Astrocyte of the spinal cord (primary cell): ENCODE measurements at regions not wholly inside any gene's neighbourhood (a gene's known extent, or its start where the extent isn't known, plus 50 kb on each side); places are given as distances from the start of the nearest gene placed in this dataset.
A peak's percentile ranks its signal among the peaks of the same experiment; 100 is the strongest.
"Not testable (repeated sequence)": the region's sequence is repeated elsewhere in the genome, so short reads cannot be mapped to it uniquely, and the experiment has no call there.

Experiments used
- DNase-seq: peaks from one replicate; pipeline ENCODE4 v3.0.0; 2011; ENCODE audit warnings: low read depth, low spot score
- H3K4me3 ChIP-seq: 2 replicates; pipeline ENCODE4 v1.5.1; 2011; ENCODE audit warnings: low read depth, mild to moderate bottlenecking, low read length, moderate library complexity
- in situ Hi-C: cut with HindIII; loops from 2 replicates; pipeline ENCODE4 v1.10.0; 2017; ENCODE audit warnings: low sequenced_read_pairs
- TF ChIP-seq, protein P1 (sequence below): IDR thresholded peaks from 2 replicates; pipeline ENCODE4 v1.5.1; 2012; ENCODE audit warnings: low read depth, mild to moderate bottlenecking, low read length, inconsistent platforms

DNA sequence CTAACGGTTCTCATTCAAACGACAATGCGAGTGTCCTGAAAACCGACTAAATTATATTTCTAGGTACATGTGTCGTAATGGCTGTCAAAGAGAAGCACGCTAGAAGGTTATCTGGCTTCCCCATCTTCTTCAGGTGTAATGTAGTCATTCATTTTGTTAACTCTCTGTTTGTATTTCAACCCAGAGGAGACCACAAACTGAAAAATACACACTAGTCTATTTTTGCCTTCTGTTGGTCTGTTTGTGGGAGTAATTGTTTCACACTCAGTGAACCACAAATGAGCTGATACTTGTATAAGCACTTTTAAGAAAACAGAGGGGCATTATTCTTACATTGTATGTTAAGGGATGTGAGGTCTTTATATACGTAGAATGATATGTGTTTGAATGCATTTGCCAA is 305.9 kb downstream of the GATA3 start:
- TF ChIP-seq, protein P1, sequence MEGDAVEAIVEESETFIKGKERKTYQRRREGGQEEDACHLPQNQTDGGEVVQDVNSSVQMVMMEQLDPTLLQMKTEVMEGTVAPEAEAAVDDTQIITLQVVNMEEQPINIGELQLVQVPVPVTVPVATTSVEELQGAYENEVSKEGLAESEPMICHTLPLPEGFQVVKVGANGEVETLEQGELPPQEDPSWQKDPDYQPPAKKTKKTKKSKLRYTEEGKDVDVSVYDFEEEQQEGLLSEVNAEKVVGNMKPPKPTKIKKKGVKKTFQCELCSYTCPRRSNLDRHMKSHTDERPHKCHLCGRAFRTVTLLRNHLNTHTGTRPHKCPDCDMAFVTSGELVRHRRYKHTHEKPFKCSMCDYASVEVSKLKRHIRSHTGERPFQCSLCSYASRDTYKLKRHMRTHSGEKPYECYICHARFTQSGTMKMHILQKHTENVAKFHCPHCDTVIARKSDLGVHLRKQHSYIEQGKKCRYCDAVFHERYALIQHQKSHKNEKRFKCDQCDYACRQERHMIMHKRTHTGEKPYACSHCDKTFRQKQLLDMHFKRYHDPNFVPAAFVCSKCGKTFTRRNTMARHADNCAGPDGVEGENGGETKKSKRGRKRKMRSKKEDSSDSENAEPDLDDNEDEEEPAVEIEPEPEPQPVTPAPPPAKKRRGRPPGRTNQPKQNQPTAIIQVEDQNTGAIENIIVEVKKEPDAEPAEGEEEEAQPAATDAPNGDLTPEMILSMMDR = no peak
- no peak overlapping the region for H3K4me3 ChIP-seq
- in situ Hi-C loops = no loop called here
- no peak for DNase-seq

DNA sequence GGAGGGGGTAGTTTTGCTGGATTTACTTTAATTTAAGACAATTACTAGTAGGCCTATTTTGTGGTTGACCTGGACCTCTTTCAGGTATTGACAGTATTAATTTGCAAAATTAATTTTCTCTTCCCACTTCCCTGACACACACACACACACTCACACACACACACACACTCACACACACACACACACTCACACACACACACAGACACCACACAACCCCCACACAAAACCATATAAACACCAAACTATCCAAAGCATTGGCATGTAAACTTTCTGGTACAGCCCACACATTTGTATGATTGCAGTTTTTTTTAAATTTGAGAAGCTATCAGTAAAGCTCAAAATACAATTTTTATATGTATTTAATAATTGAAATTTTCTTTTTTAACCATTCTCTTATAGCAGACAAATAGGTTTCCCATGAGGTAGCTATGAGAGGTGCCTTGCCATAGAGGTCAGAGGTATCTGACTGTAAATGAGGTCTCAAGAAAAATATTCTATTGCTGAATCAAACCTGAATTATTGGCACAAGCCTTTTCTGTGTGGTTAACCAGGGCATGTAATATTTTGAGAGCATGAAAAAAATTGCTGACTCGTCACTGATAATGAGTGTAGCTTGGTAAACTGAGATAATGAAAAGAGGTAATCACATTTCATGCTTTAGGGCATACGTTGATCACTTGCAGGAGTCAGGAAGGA is 306.5 kb downstream of the GATA3 start:
- in situ Hi-C loops = no loop called here
- DNase-seq = peak; percentile 27
- TF ChIP-seq, protein P1 = no peak
- H3K4me3 ChIP-seq = no peak overlapping the region

DNA sequence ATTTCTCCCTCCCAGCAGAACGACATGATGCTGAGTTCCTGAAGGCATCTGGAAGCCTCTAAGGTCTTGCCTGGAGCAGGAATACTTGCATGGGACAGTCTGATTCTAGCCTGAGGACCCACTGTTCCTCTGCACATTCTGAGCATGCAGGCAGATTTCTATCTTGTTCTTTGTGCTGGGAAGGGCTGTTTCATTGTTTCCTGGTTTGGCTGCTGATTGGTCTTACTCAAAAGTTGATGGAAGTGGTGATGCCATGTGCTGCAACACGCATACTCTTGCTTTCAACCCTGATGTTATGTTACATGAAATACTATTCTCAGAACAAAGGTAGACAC is 307.0 kb downstream of the GATA3 start:
- TF ChIP-seq, protein P1 = no peak
- in situ Hi-C loops = no loop called here
- no peak overlapping the region for H3K4me3 ChIP-seq
- no peak for DNase-seq

DNA sequence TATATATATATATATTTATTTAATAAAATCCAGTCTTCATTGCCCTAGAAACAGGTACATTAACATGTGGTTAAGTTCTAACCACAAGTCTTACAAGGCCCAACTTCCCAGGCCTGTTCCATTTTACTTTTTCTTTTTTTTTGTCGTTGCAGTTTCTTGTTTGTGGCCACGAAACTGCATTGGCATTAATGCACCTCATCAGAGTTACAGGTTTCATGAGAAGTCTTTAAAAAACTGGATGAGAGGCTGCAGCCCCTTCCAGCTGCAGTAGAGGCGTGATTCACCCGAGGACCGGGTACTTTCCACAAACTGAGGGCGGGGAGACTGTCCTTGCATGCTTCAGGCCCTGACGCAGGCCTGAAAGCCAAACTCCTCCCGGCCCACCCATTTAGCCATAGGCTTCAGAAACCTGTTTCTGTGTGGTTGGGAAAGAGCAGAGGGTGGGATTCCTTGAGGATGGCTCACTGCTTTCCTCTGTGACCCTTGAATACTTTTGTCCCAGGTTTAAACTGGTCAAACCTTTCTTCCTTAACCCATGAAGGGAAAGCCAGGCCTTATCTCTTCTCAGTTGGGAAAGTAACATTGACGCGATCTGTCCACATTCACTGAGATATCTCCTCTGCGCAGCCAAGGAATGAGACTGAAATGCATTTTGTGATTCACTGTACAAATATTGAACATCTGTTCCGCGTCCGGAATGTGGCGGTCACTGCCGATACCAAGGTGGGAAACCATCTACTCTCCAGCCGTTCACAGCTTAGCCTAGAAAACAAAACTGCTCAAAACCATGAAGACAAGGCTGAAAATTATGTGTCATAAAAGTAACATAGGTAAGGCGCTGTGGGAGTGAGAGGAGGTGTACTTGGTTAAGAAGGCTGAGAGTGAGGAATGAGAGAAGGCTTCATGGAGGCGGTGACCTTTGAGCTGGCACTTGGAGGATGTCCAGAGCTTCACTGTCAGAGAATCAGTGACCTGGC is 311.7 kb downstream of the GATA3 start:
- H3K4me3 ChIP-seq = no peak overlapping the region
- peak; percentile 91 for DNase-seq
- TF ChIP-seq, protein P1 = no peak
- in situ Hi-C loops = no loop called here

DNA sequence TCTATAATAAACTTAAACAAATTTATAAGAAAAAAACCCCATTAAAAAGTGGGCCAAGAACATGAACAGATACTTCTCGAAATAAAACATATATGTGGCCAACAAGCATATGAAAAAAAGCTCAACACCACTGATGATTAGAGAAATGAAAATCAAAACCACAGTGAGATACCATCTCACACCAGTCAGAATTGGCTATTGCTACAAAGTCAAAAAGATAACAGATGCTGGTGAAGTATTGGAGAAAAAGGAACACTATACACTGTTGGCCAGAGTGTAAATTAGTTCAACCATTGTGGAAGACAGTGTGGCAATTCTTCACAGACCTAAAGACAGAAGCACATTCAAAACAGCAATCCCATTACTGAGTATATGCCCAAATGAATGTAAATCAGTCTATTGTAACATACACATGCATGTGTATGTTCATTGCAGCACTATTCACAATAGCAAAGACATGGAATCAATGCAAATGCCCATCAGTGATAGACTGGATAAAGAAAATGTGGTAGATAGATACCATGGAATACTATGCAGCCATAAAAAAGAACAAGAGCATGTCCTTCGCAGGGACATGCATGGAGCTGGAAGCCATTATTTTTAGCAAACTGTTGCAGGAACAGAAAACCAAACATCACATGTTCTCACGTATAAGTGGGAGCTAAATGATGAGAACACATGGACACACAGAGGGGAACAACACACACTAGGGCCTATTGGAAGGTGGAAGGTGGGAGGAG is 313.4 kb downstream of the GATA3 start:
- in situ Hi-C loops = not testable (repeated sequence)

DNA sequence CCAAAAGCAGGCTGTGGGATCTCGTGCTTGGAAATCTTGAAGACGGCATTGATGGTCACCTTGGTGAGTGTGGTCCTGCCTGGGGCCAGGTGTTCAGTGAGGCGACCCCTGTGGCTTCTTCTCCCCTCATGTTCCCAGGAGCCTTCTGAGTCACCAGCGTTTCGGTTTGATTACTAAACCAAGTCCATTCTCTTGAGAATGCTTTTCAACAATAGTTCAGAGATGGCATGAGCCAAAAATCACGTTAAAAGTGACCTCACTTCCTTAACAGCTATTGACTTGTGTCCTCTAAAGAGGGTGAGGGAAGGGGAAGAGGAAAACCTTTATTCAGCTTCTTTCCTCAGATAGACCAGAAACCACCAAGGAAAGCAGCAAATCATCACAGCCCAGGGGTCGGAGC is 315.2 kb downstream of the GATA3 start:
- DNase-seq = peak; percentile 63
- no peak overlapping the region for H3K4me3 ChIP-seq
- in situ Hi-C loops = no loop called here
- TF ChIP-seq, protein P1 = no peak

More for the DNA sequence above, 313.4 kb downstream of the GATA3 start:
- not testable (repeated sequence) for H3K4me3 ChIP-seq, DNase-seq

DNA sequence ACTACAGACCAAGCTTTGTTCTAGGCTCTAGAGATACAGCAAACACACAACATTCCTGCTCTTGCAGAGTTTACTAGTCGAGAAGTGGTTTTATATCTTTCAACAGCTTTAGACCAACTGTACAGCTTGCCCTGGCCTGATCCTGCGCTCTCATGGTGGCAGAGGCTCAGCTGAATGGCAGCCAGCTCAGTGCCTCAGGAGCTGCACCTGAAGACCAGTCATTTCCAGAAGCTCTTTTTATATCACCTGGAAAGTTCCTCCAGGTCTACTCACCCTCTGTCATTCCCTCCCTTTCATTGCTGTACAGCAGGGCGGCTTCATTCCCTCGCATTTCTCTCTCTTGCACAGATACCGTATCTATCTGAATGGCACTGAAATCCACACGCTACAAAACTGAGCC is 319.8 kb downstream of the GATA3 start:
- no peak for DNase-seq
- TF ChIP-seq, protein P1 = no peak
- in situ Hi-C loops = no loop called here
- no peak overlapping the region for H3K4me3 ChIP-seq
